Transverse colon (tissue), 4 donors: ENCODE measurements at regions not wholly inside any gene's neighbourhood (a gene's known extent, or its start where the extent isn't known, plus 50 kb on each side); places are given as distances from the start of the nearest gene placed in this dataset.

Source experiments
- DNase-seq: peaks from one replicate; pipeline ENCODE4 v3.0.0-alpha.2; 2019
- H3K27ac ChIP-seq, 4 donors: fragments of 200-600 bp; sonication (generic); 2 replicates each; pipeline ENCODE4 v1.5.1; 2016 to 2018; ENCODE audit warnings: inconsistent platforms in 4 of 4
- H3K27me3 ChIP-seq: fragments of 200-600 bp; sonication (generic); 2 replicates; pipeline ENCODE4 v1.5.1; 2017; ENCODE audit warnings: inconsistent platforms
- H3K36me3 ChIP-seq, 4 donors: fragments of 200-600 bp; sonication (generic); 2 replicates each; pipeline ENCODE4 v1.5.1; 2017 to 2019; ENCODE audit warnings: inconsistent platforms in 4 of 4
- H3K4me1 ChIP-seq, 4 donors: fragments of 200-600 bp; sonication (generic); 2 replicates each; pipeline ENCODE4 v1.5.1; 2017 to 2020; ENCODE audit warnings: inconsistent platforms in 4 of 4
- H3K4me3 ChIP-seq, 4 donors: fragments of 200-600 bp; sonication (generic); 1 replicate in 1 of 4; 2 replicates in 3 of 4; pipeline versions ENCODE4 v1.5.1 to v1.6.1; 2017 to 2019; ENCODE audit warnings: inconsistent platforms in 4 of 4
- H3K9me3 ChIP-seq, 2 donors: fragments of 200-600 bp; sonication (generic); 2 replicates each; pipeline ENCODE4 v1.5.1; 2017 to 2019; ENCODE audit warnings: inconsistent platforms in 2 of 2
- CTCF ChIP-seq, 5 experiments: fragments of 200-600 bp in 3 of 5; fragments of 450-650 bp in 2 of 5; sonication (generic) in 3 of 5; IDR thresholded peaks; 1 replicate in 2 of 5; 2 replicates in 3 of 5; pipeline ENCODE4 v1.5.1; 2016 to 2017; ENCODE audit warnings: antibody characterized with exemption in 5 of 5, inconsistent platforms in 3 of 5, mild to moderate bottlenecking in 2 of 5, moderate library complexity in 1 of 5
- EP300 ChIP-seq: sonication (generic); formaldehyde crosslinking; IDR thresholded peaks from one replicate; pipeline ENCODE4 v1.6.1; 2017; ENCODE audit warnings: antibody characterized with exemption, low read depth
- POLR2A ChIP-seq: fragments of 450-650 bp; IDR thresholded peaks from one replicate; pipeline ENCODE4 v1.6.1; 2016; ENCODE audit warnings: antibody characterized with exemption, mild to moderate bottlenecking, moderate library complexity
- POLR2AphosphoS5 ChIP-seq, 3 donors: sonication (generic); formaldehyde crosslinking; IDR thresholded peaks; one replicate each; pipeline ENCODE4 v1.6.1; 2016; ENCODE audit warnings: antibody characterized with exemption in 3 of 3
- WGBS, 2 donors: methylation state at CpG; one replicate each; pipeline ENCODE4 v1.1.5; 2018; ENCODE audit warnings: low coverage in 1 of 2; 5-methylcytosine and 5-hydroxymethylcytosine counted together
- in situ Hi-C, 4 donors: fragments of 200-750 bp; cut with MboI; loops; one replicate each; pipeline versions ENCODE4 v1.15.0 to v1.15.1; 2017; ENCODE audit warnings: low sequenced_read_pairs in 3 of 4, low pct_ligation_motif_present in 1 of 4, low pct_unique_long_range_greater_than_20kb in 1 of 4
- intact Hi-C: fragments of 100-400 bp; cut with DNase I; formaldehyde crosslinking; loops from one replicate; pipeline ENCODE4 v1.15.1; 2023; ENCODE audit warnings: low total_unique reads

DNA sequence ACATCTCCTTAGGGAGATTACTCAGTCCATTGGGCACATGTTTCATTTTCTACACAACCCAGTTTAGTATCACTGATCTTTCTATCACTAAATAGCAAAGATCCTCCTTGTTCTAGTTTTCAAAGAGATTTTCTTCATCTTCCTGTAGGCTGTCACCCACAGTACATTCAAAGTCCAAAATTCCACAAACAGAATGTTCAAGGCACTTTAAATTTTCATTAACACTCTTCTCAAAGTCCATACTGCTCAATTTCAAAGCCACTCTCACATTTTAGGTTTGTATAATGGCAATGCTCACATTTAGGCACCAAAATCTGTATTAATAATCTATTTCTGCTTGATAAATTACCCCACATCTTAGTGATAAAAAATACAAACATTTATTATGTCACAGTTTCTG is 152.8 kb downstream of the FSIP2 start:
- no peaks in the 10 kb centered on the region for H3K9me3 ChIP-seq
- no peak for TF ChIP-seq CTCF (IDR thresholded peaks at IDR 0.05)
- TF ChIP-seq EP300 = no peak
- no peak for TF ChIP-seq POLR2A
- TF ChIP-seq POLR2AphosphoS5 (IDR thresholded peaks at IDR 0.05) = no peak

GRCh38 chr2:185891804-185892411 is 153.3 kb downstream of the FSIP2 start:
- DNase-seq = no peak
- peaks cover 0 to 7% (median 5%) of the 10 kb centered on the region in 4 donors for H3K4me1 ChIP-seq
- no peak overlapping the region for H3K27ac ChIP-seq
- intact Hi-C loops (no loop called here), in situ Hi-C loops (no loop called here)
- TF ChIP-seq CTCF (IDR thresholded peaks at IDR 0.05) (no peak), POLR2A (no peak), EP300 (no peak), POLR2AphosphoS5 (IDR thresholded peaks at IDR 0.05) (no peak)
- H3K36me3 ChIP-seq = peaks cover 0 to 4% (median 0%) of the 10 kb centered on the region in 4 donors
- no peak overlapping the region for H3K4me3 ChIP-seq
- no peaks in the 10 kb centered on the region for H3K27me3 ChIP-seq
- H3K9me3 ChIP-seq = no peaks in the 10 kb centered on the region
- 85 to 100% methylated on average over 2 of the region's 2 CpGs for WGBS, 2 donors

More for the DNA sequence above, 152.8 kb downstream of the FSIP2 start:
- H3K27ac ChIP-seq = no peak overlapping the region
- intact Hi-C loops = no loop called here
- in situ Hi-C loops = no loop called here
- H3K4me3 ChIP-seq = no peak overlapping the region
- H3K27me3 ChIP-seq = no peaks in the 10 kb centered on the region
- no peak for DNase-seq
- peaks cover 0 to 4% (median 0%) of the 10 kb centered on the region in 4 donors for H3K36me3 ChIP-seq
- peaks cover 0 to 7% (median 5%) of the 10 kb centered on the region in 4 donors for H3K4me1 ChIP-seq

GRCh38 chr2:185892484-185892883 is 153.9 kb downstream of the FSIP2 start:
- no peak for DNase-seq
- in situ Hi-C loops (no loop called here), intact Hi-C loops (no loop called here)
- TF ChIP-seq POLR2AphosphoS5 (IDR thresholded peaks at IDR 0.05) (no peak), EP300 (no peak), CTCF (IDR thresholded peaks at IDR 0.05) (no peak), POLR2A (no peak)
- 50 to 89% methylated on average over 1 of the region's 1 CpG for WGBS, 2 donors
- Histone ChIP-seq H3K27me3 (no peaks in the 10 kb centered on the region), H3K4me1 (peaks cover 0 to 7% (median 5%) of the 10 kb centered on the region in 4 donors), H3K27ac (no peak overlapping the region), H3K36me3 (peaks cover 0 to 4% (median 0%) of the 10 kb centered on the region in 4 donors), H3K9me3 (no peaks in the 10 kb centered on the region), H3K4me3 (no peak overlapping the region)

DNA sequence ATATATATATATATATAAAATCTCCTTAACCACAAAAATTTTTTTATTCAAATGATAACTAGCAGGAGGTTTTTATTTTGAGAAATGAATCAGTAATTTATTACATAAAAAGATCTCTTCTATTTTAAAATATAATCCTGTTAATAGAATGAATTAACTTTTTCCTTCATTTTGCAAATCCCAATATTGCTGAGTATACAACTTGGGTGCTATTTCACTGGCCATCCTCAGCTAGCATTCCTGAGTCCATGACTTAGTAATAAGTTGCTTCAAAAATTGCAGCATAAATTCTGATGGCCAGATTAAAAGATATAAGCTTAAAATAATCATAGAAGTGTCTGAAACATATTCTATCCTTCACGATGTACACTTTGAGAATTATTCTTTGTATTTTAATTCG is 155.6 kb downstream of the FSIP2 start:
- no peak for DNase-seq
- in situ Hi-C loops (no loop called here), intact Hi-C loops (no loop called here)
- Histone ChIP-seq H3K9me3 (no peaks in the 10 kb centered on the region), H3K4me1 (peaks cover 0 to 12% (median 5%) of the 10 kb centered on the region in 4 donors), H3K4me3 (no peak overlapping the region), H3K27ac (no peak overlapping the region), H3K27me3 (no peaks in the 10 kb centered on the region), H3K36me3 (no peaks in the 10 kb centered on the region)
- no peak for TF ChIP-seq POLR2A
- TF ChIP-seq CTCF (IDR thresholded peaks at IDR 0.05) = no peak
- TF ChIP-seq POLR2AphosphoS5 (IDR thresholded peaks at IDR 0.05) = no peak
- no peak for TF ChIP-seq EP300
- WGBS, 2 donors = 86 to 93% methylated on average over 2 of the region's 2 CpGs
